IMR-90 (cell line): ENCODE measurements at regions not wholly inside any gene's neighbourhood (a gene's known extent, or its start where the extent isn't known, plus 50 kb on each side); places are given as distances from the start of the nearest gene placed in this dataset.

Source experiments
- ATAC-seq: fragments of 200-7000 bp; cut with Tn5 transposase; 2 replicates; pipeline ENCODE4 v1.9.1; 2020; ENCODE audit warnings: low read depth, mild to moderate bottlenecking, moderate library complexity
- BruUV-seq: library from RNA; stranded (reverse); fragments of 400-500 nt; replicated peaks from 2 replicates; lab custom pipeline; 2021; lab: Mats Ljungman, UMichigan
- CTCF ChIA-PET: fragments of 300-600 bp; formaldehyde crosslinking; extraction: SDS; loops from one replicate; lab custom pipeline; 2021; ENCODE audit warnings: antibody characterized with exemption; lab: Yijun Ruan, JAX
- POLR2A ChIA-PET: fragments of 300-600 bp; sonication (Branson Sonifier 250); formaldehyde crosslinking; loops from one replicate; lab custom pipeline; 2022; ENCODE audit warnings: antibody characterized with exemption; ENCODE audit not compliant: unreplicated experiment; lab: Charles Lee
- DNase-seq: peaks from one replicate; pipeline ENCODE4 v3.0.0; 2013
- H2AFZ ChIP-seq: replicated peaks from 2 replicates; pipeline ENCODE3; 2013; ENCODE audit warnings: low read length, mild to moderate bottlenecking; ENCODE audit not compliant: poor library complexity
- H2AK5ac ChIP-seq: 2 replicates; pipeline ENCODE4 v1.6.1; 2013; ENCODE audit warnings: low read depth, low read length, inconsistent platforms
- H2AK9ac ChIP-seq: replicated peaks from 2 replicates; pipeline ENCODE3; 2013; ENCODE audit warnings: mild to moderate bottlenecking, low read depth, low read length, moderate library complexity; ENCODE audit not compliant: poor library complexity
- H2BK120ac ChIP-seq: 2 replicates; pipeline ENCODE4 v1.6.1; 2013; ENCODE audit warnings: low read depth, low read length, inconsistent platforms
- H2BK15ac ChIP-seq: 3 replicates; pipeline ENCODE4 v1.6.1; 2013; ENCODE audit warnings: low read depth, low read length, inconsistent platforms
- H2BK20ac ChIP-seq: 2 replicates; pipeline ENCODE4 v1.6.1; 2013; ENCODE audit warnings: low read depth, mild to moderate bottlenecking, inconsistent platforms, low read length, moderate library complexity
- H2BK5ac ChIP-seq: 2 replicates; pipeline ENCODE4 v1.6.1; 2013; ENCODE audit warnings: mild to moderate bottlenecking, low read depth, low read length, inconsistent platforms; ENCODE audit not compliant: poor library complexity, severe bottlenecking
- H3K14ac ChIP-seq: replicated peaks from 2 replicates; pipeline ENCODE4 v1.6.1; 2013; ENCODE audit warnings: low read depth, low read length, inconsistent platforms
- H3K18ac ChIP-seq: 2 replicates; pipeline ENCODE4 v1.6.1; 2013; ENCODE audit warnings: low read depth, low read length, control low read depth
- H3K23ac ChIP-seq: 2 replicates; pipeline ENCODE4 v1.6.1; 2013; ENCODE audit warnings: low read depth, low read length, inconsistent platforms
- H3K27ac ChIP-seq: 2 replicates; pipeline ENCODE4 v1.5.1; 2013; ENCODE audit warnings: mild to moderate bottlenecking, control low read depth, low read length; ENCODE audit not compliant: insufficient read depth
- H3K27me3 ChIP-seq: 2 replicates; pipeline ENCODE4 v1.6.1; 2013; ENCODE audit warnings: low read length; ENCODE audit not compliant: control insufficient read depth, insufficient read depth
- H3K36me3 ChIP-seq: 2 replicates; pipeline ENCODE4 v1.6.1; 2013; ENCODE audit warnings: low read length, mixed read lengths; ENCODE audit not compliant: control insufficient read depth, insufficient read depth
- H3K4ac ChIP-seq: 2 replicates; pipeline ENCODE4 v1.6.1; 2013; ENCODE audit warnings: low read depth, low read length, inconsistent platforms
- H3K4me1 ChIP-seq: 2 replicates; pipeline ENCODE4 v1.6.1; 2013; ENCODE audit warnings: low read length, mixed read lengths; ENCODE audit not compliant: control insufficient read depth, insufficient read depth
- H3K4me2 ChIP-seq: 2 replicates; pipeline ENCODE4 v1.6.1; 2013; ENCODE audit warnings: low read depth, mild to moderate bottlenecking, control low read depth, low read length, moderate library complexity
- H3K4me3 ChIP-seq: 2 replicates; pipeline ENCODE4 v1.5.1; 2013; ENCODE audit warnings: low read depth, mild to moderate bottlenecking, control low read depth, low read length, moderate library complexity; ENCODE audit not compliant: insufficient read depth
- H3K56ac ChIP-seq: 2 replicates; pipeline ENCODE4 v1.6.1; 2013; ENCODE audit warnings: low read length, inconsistent platforms; ENCODE audit not compliant: insufficient read depth; ENCODE audit errors: extremely low read depth
- H3K79me1 ChIP-seq, 2 experiments: 2 replicates each; pipeline ENCODE4 v1.6.1; 2013; ENCODE audit warnings: low read length in 2 of 2, inconsistent platforms in 1 of 2, low read depth in 1 of 2
- H3K9ac ChIP-seq: 2 replicates; pipeline ENCODE4 v1.6.1; 2013; ENCODE audit warnings: low read depth, low read length, control low read depth
- H3K9me1 ChIP-seq: 2 replicates; pipeline ENCODE4 v1.6.1; 2013; ENCODE audit warnings: low read length, inconsistent platforms; ENCODE audit not compliant: insufficient read depth
- H3K9me3 ChIP-seq: 2 replicates; pipeline ENCODE4 v1.6.1; 2013; ENCODE audit warnings: low read length; ENCODE audit not compliant: control insufficient read depth, insufficient read depth
- H4K20me1 ChIP-seq: 2 replicates; pipeline ENCODE4 v1.6.1; 2013; ENCODE audit warnings: low read length, inconsistent platforms; ENCODE audit not compliant: insufficient read depth
- H4K5ac ChIP-seq: 2 replicates; pipeline ENCODE4 v1.6.1; 2013; ENCODE audit warnings: mild to moderate bottlenecking, low read depth, low read length, control low read depth
- H4K8ac ChIP-seq, 2 experiments: 2 replicates each; pipeline ENCODE4 v1.6.1; 2013; ENCODE audit warnings: low read depth in 2 of 2, low read length in 2 of 2, control low read depth in 1 of 2, inconsistent platforms in 1 of 2
- H4K91ac ChIP-seq: 2 replicates; pipeline ENCODE4 v1.6.1; 2013; ENCODE audit warnings: low read depth, low read length, inconsistent platforms; ENCODE audit not compliant: insufficient read depth
- CHD1 ChIP-seq: IDR thresholded peaks from 2 replicates; pipeline ENCODE4 v1.6.1; 2012; ENCODE audit warnings: low read depth, low read length, improper control_type of control experiment
- MAZ ChIP-seq: IDR thresholded peaks from 2 replicates; pipeline ENCODE4 v1.6.1; 2012; ENCODE audit warnings: low read depth, mild to moderate bottlenecking, low read length, improper control_type of control experiment, moderate library complexity, borderline replicate concordance
- RCOR1 ChIP-seq: IDR thresholded peaks from 2 replicates; pipeline ENCODE4 v1.6.1; 2012; ENCODE audit warnings: mild to moderate bottlenecking, low read length, improper control_type of control experiment; ENCODE audit not compliant: insufficient replicate concordance
- WGBS, 2 experiments: methylation state at CpG; one replicate each; pipeline versions ENCODE4 v1.1.5 to v1.1.7; 2013; ENCODE audit warnings: missing lambda C conversion rate in 2 of 2; ENCODE audit not compliant: insufficient read length in 1 of 2; ENCODE audit errors: extremely low coverage in 2 of 2; 5-methylcytosine and 5-hydroxymethylcytosine counted together
- dilution Hi-C: fragments of 300-500 bp; cut with HindIII; formaldehyde crosslinking; loops from one replicate; pipeline ENCODE4 v1.14.3; 2018; ENCODE audit warnings: low sequenced_read_pairs; ENCODE audit not compliant: unreplicated experiment
- in situ Hi-C: fragments of 300-500 bp; cut with MboI; formaldehyde crosslinking; loops from 3 replicates; pipeline ENCODE4 v1.14.3; 2019; ENCODE audit warnings: low sequenced_read_pairs, inconsistent platforms, mixed read lengths
- intact Hi-C: fragments of 100-400 bp; cut with micrococcal nuclease; formaldehyde crosslinking; loops from 2 replicates; pipeline ENCODE4 v1.10.0; 2022

- intact Hi-C loops (no loop called here), dilution Hi-C loops (no loop called here)
Measured at GRCh38 chr3:178369811-178370210, 166.4 kb upstream of the KCNMB2 start.

More at GRCh38 chr3:178369811-178370210, 166.4 kb upstream of the KCNMB2 start:
- no peak overlapping the region for H3K27ac ChIP-seq
- no peaks in the 10 kb centered on the region for H3K36me3 ChIP-seq
- no CpG with 5 or more reads among the region's 2 CpGs for WGBS, 2 experiments
- H3K14ac ChIP-seq = no peak overlapping the region
- H4K91ac ChIP-seq = no peak overlapping the region
- H3K79me1 ChIP-seq = no peaks in the 10 kb centered on the region
- H3K9ac ChIP-seq = no peak overlapping the region
- H2BK20ac ChIP-seq = no peak overlapping the region
- DNase-seq = no peak
- POLR2A ChIA-PET = no interaction called here
- H4K5ac ChIP-seq = no peak overlapping the region
- no peaks in the 10 kb centered on the region for H3K4me1 ChIP-seq
- in situ Hi-C loops = no loop called here
- no TSS peak for BruUV-seq
- H4K20me1 ChIP-seq = no peaks in the 10 kb centered on the region
- no peak overlapping the region for H3K4me2 ChIP-seq
- H2BK5ac ChIP-seq = no peak overlapping the region
- H2AFZ ChIP-seq = no peak overlapping the region
- H2BK120ac ChIP-seq = no peak overlapping the region
- no peaks in the 10 kb centered on the region for H3K9me1 ChIP-seq
- H3K23ac ChIP-seq = no peak overlapping the region
- ATAC-seq = no peak
- TF ChIP-seq RCOR1 = no peak
- TF ChIP-seq CHD1 = no peak
- TF ChIP-seq MAZ = no peak
- no peaks in the 10 kb centered on the region for H3K9me3 ChIP-seq
- H3K27me3 ChIP-seq = no peaks in the 10 kb centered on the region
- H2AK5ac ChIP-seq = no peak overlapping the region
- no peak overlapping the region for H2AK9ac ChIP-seq
- H3K56ac ChIP-seq = no peak overlapping the region
- H4K8ac ChIP-seq = no peak overlapping the region
- H2BK15ac ChIP-seq = no peak overlapping the region
- no peak overlapping the region for H3K4me3 ChIP-seq
- H3K4ac ChIP-seq = no peak overlapping the region
- H3K18ac ChIP-seq = no peak overlapping the region
- CTCF ChIA-PET = no interaction called here
